T-cell (primary cell): ENCODE measurements at regions not wholly inside any gene's neighbourhood (a gene's known extent, or its start where the extent isn't known, plus 50 kb on each side); places are given as distances from the start of the nearest gene placed in this dataset.

Experiments
- ATAC-seq, 4 experiments: fragments of 200-7000 bp in 3 of 4; fragments of 150-1000 bp in 1 of 4; cut with Tn5 transposase; replicated peaks in 1 of 4; 1 replicate in 3 of 4; 2 replicates in 1 of 4; pipeline ENCODE4 v1.10.0; 2021; ENCODE audit warnings: moderate library complexity in 3 of 4, mild to moderate bottlenecking in 2 of 4, moderate number of reproducible peaks in 1 of 4
- CTCF ChIA-PET, 2 donors: fragments of 300-600 bp; sonication (Branson Sonifier 250); formaldehyde crosslinking; loops; one replicate each; lab custom pipeline; 2022; ENCODE audit warnings: antibody characterized with exemption in 2 of 2; lab: Charles Lee
- POLR2A ChIA-PET, 2 donors: fragments of 300-600 bp; sonication (Branson Sonifier 250); formaldehyde crosslinking; loops; one replicate each; lab custom pipeline; 2022; ENCODE audit warnings: antibody characterized with exemption in 2 of 2; lab: Charles Lee
- DNase-seq, 35 experiments: peaks; one replicate each; pipeline versions ENCODE4 v3.0.0 to v3.0.0-alpha.2; 2013 to 2023
- H3K27ac ChIP-seq: one replicate; pipeline ENCODE4 v1.5.1; 2013; ENCODE audit warnings: low read length
- H3K27me3 ChIP-seq, 2 experiments: replicated peaks in 1 of 2; 1 replicate in 1 of 2; 2 replicates in 1 of 2; pipeline versions ENCODE4 v1.6.1 to v1.7.0; 2013; ENCODE audit warnings: low read length in 1 of 2, mixed read lengths in 1 of 2; ENCODE audit not compliant: control insufficient read depth in 2 of 2, insufficient read depth in 2 of 2; ENCODE audit errors: extremely low read depth in 1 of 2
- H3K36me3 ChIP-seq, 2 donors: 1 replicate in 1 of 2; 2 replicates in 1 of 2; pipeline versions ENCODE4 v1.6.1 to v1.7.0; 2013; ENCODE audit warnings: low read length in 1 of 2; ENCODE audit not compliant: control insufficient read depth in 2 of 2, insufficient read depth in 1 of 2; ENCODE audit errors: extremely low read depth in 1 of 2
- H3K4me1 ChIP-seq, 2 experiments: 1 replicate in 1 of 2; 2 replicates in 1 of 2; pipeline versions ENCODE4 v1.6.1 to v1.7.0; 2013; ENCODE audit warnings: low read length in 2 of 2, mixed read lengths in 1 of 2; ENCODE audit not compliant: insufficient read depth in 2 of 2, control insufficient read depth in 1 of 2; ENCODE audit errors: extremely low read depth in 1 of 2
- H3K4me3 ChIP-seq, 2 donors: 1 replicate in 1 of 2; 2 replicates in 1 of 2; pipeline versions ENCODE4 v1.5.1 to v1.7.0; 2013; ENCODE audit warnings: mild to moderate bottlenecking in 2 of 2, low read length in 1 of 2, moderate library complexity in 1 of 2; ENCODE audit not compliant: control insufficient read depth in 1 of 2; ENCODE audit errors: extremely low read depth in 1 of 2
- H3K9me3 ChIP-seq: 2 replicates; pipeline ENCODE4 v1.7.0; 2013
- H3K27ac Mint-ChIP-seq, 2 donors: one replicate each; pipeline ENCODE4 v1.8.0; 2020 to 2021; ENCODE audit warnings: mild to moderate bottlenecking in 2 of 2, mixed read lengths in 2 of 2
- H3K27me3 Mint-ChIP-seq, 2 donors: one replicate each; pipeline ENCODE4 v1.8.0; 2021 to 2022; ENCODE audit warnings: mixed read lengths in 2 of 2
- H3K36me3 Mint-ChIP-seq: one replicate; pipeline ENCODE4 v1.8.0; 2021; ENCODE audit warnings: mixed read lengths
- H3K4me1 Mint-ChIP-seq, 3 donors: one replicate each; pipeline ENCODE4 v1.8.0; 2020 to 2022; ENCODE audit warnings: mixed read lengths in 3 of 3, mild to moderate bottlenecking in 1 of 3
- H3K4me3 Mint-ChIP-seq, 3 donors: one replicate each; pipeline ENCODE4 v1.8.0; 2020 to 2022; ENCODE audit warnings: mild to moderate bottlenecking in 3 of 3, mixed read lengths in 3 of 3, moderate library complexity in 3 of 3
- H3K9me3 Mint-ChIP-seq, 3 donors: one replicate each; pipeline ENCODE4 v1.8.0; 2020 to 2022; ENCODE audit warnings: mixed read lengths in 3 of 3
- WGBS: methylation state at CpG from one replicate; pipeline ENCODE4 v1.1.5; 2013; ENCODE audit warnings: missing lambda C conversion rate; ENCODE audit not compliant: insufficient coverage; 5-methylcytosine and 5-hydroxymethylcytosine counted together

GRCh38 chr15:35886765-35887164 lies 340.8 kb upstream of the DPH6 start:
- no peaks in the 10 kb centered on the region for H3K4me1 ChIP-seq
- H3K27me3 ChIP-seq: no peaks in the 10 kb centered on the region
- Mint-ChIP-seq H3K4me3 (no peak overlapping the region), H3K9me3 (peaks cover 4 to 9% (median 4%) of the 10 kb centered on the region in 3 donors), H3K36me3 (no peaks in the 10 kb centered on the region), H3K27ac (no peak overlapping the region), H3K4me1 (no peaks in the 10 kb centered on the region), H3K27me3 (no peaks in the 10 kb centered on the region)
- no peak overlapping the region for H3K27ac ChIP-seq
- no peak for DNase-seq
- no peaks in the 10 kb centered on the region for H3K36me3 ChIP-seq
- ATAC-seq: no peak
- H3K9me3 ChIP-seq: no peaks in the 10 kb centered on the region
- ChIA-PET CTCF (no interaction called here), POLR2A (no interaction called here)
- no peak overlapping the region for H3K4me3 ChIP-seq

GRCh38 chr15:35888815-35889214 lies 342.9 kb upstream of the DPH6 start:
- ATAC-seq (no peak), DNase-seq (no peak)
- Histone ChIP-seq H3K27me3 (no peaks in the 10 kb centered on the region), H3K27ac (no peak overlapping the region), H3K9me3 (no peaks in the 10 kb centered on the region), H3K4me3 (no peak overlapping the region), H3K4me1 (no peaks in the 10 kb centered on the region), H3K36me3 (no peaks in the 10 kb centered on the region)
- peaks cover 4 to 13% (median 8%) of the 10 kb centered on the region in 3 donors for H3K9me3 Mint-ChIP-seq
- H3K36me3 Mint-ChIP-seq: no peaks in the 10 kb centered on the region
- no peaks in the 10 kb centered on the region for H3K4me1 Mint-ChIP-seq
- ChIA-PET CTCF (no interaction called here), POLR2A (no interaction called here)
- H3K4me3 Mint-ChIP-seq: no peak overlapping the region
- H3K27me3 Mint-ChIP-seq: no peaks in the 10 kb centered on the region
- WGBS: no CpG with 5 or more reads among the region's 1 CpG
- H3K27ac Mint-ChIP-seq: no peak overlapping the region

- DNase-seq (no peak), ATAC-seq (no peak)
- H3K4me1 ChIP-seq: no peaks in the 10 kb centered on the region
- H3K27ac ChIP-seq: no peak overlapping the region
- no peaks in the 10 kb centered on the region for H3K36me3 ChIP-seq
- Mint-ChIP-seq H3K9me3 (peaks cover 0 to 8% (median 3%) of the 10 kb centered on the region in 3 donors), H3K27me3 (no peaks in the 10 kb centered on the region), H3K36me3 (no peaks in the 10 kb centered on the region), H3K4me1 (no peaks in the 10 kb centered on the region), H3K4me3 (no peak overlapping the region), H3K27ac (no peak overlapping the region)
- WGBS: no CpG with 5 or more reads among the region's 3 CpGs
- no peak overlapping the region for H3K4me3 ChIP-seq
- ChIA-PET POLR2A (no interaction called here), CTCF (no interaction called here)
- H3K27me3 ChIP-seq: no peaks in the 10 kb centered on the region
- H3K9me3 ChIP-seq: no peaks in the 10 kb centered on the region
Observed at GRCh38 chr15:35907511-35907910, 361.5 kb upstream of the DPH6 start.

GRCh38 chr15:35909414-35909813 lies 363.4 kb upstream of the DPH6 start:
- no peaks in the 10 kb centered on the region for H3K36me3 Mint-ChIP-seq
- H3K27me3 ChIP-seq: no peaks in the 10 kb centered on the region
- H3K4me3 Mint-ChIP-seq: no peak overlapping the region
- no peaks in the 10 kb centered on the region for H3K27me3 Mint-ChIP-seq
- H3K27ac ChIP-seq: no peak overlapping the region
- no peaks in the 10 kb centered on the region for H3K4me1 Mint-ChIP-seq
- no peaks in the 10 kb centered on the region for H3K9me3 ChIP-seq
- POLR2A ChIA-PET: no interaction called here
- ATAC-seq (no peak), DNase-seq (no peak)
- peaks cover 2 to 5% (median 3%) of the 10 kb centered on the region in 3 donors for H3K9me3 Mint-ChIP-seq
- no CpG with 5 or more reads among the region's 3 CpGs for WGBS
- no peak overlapping the region for H3K4me3 ChIP-seq
- CTCF ChIA-PET: no interaction called here
- H3K27ac Mint-ChIP-seq: no peak overlapping the region
- no peaks in the 10 kb centered on the region for H3K4me1 ChIP-seq
- H3K36me3 ChIP-seq: no peaks in the 10 kb centered on the region

- Mint-ChIP-seq H3K27ac (no peak overlapping the region), H3K27me3 (no peaks in the 10 kb centered on the region), H3K4me1 (no peaks in the 10 kb centered on the region), H3K4me3 (no peak overlapping the region), H3K9me3 (peaks cover 3 to 11% (median 10%) of the 10 kb centered on the region in 3 donors), H3K36me3 (no peaks in the 10 kb centered on the region)
- Histone ChIP-seq H3K27ac (no peak overlapping the region), H3K4me3 (no peak overlapping the region), H3K36me3 (no peaks in the 10 kb centered on the region), H3K9me3 (no peaks in the 10 kb centered on the region), H3K27me3 (no peaks in the 10 kb centered on the region), H3K4me1 (no peaks in the 10 kb centered on the region)
- ChIA-PET CTCF (no interaction called here), POLR2A (no interaction called here)
- ATAC-seq: no peak
- no peak for DNase-seq
- WGBS: no CpG with 5 or more reads among the region's 2 CpGs
Observed at GRCh38 chr15:35910227-35910626, 364.3 kb upstream of the DPH6 start.

GRCh38 chr15:35911052-35911777 lies 365.2 kb upstream of the DPH6 start:
- CTCF ChIA-PET: no interaction called here

More at GRCh38 chr15:35911052-35911777, 365.2 kb upstream of the DPH6 start:
- no CpG with 5 or more reads among the region's 2 CpGs for WGBS
- no peak overlapping the region for H3K27ac ChIP-seq
- H3K27me3 Mint-ChIP-seq: no peaks in the 10 kb centered on the region
- H3K27ac Mint-ChIP-seq: no peak overlapping the region
- H3K9me3 Mint-ChIP-seq: peaks cover 3 to 15% (median 13%) of the 10 kb centered on the region in 3 donors
- H3K4me1 Mint-ChIP-seq: no peaks in the 10 kb centered on the region
- ATAC-seq (no peak), DNase-seq (no peak)
- no peaks in the 10 kb centered on the region for H3K36me3 ChIP-seq
- no peaks in the 10 kb centered on the region for H3K36me3 Mint-ChIP-seq
- POLR2A ChIA-PET: interaction anchor here in 1 of 2 donors (0.6 kb wide), 1 partner anchor 63 kb away, joined by 3 read pairs; no protein-coding TSS in a partner anchor
- H3K4me3 ChIP-seq: no peak overlapping the region
- no peaks in the 10 kb centered on the region for H3K4me1 ChIP-seq
- no peaks in the 10 kb centered on the region for H3K9me3 ChIP-seq
- H3K27me3 ChIP-seq: no peaks in the 10 kb centered on the region
- no peak overlapping the region for H3K4me3 Mint-ChIP-seq
